HG03521 (cell line): ENCODE measurements at regions not wholly inside any gene's neighbourhood (a gene's known extent, or its start where the extent isn't known, plus 50 kb on each side); places are given as distances from the start of the nearest gene placed in this dataset.
A peak's percentile ranks its signal among the peaks of the same experiment; 100 is the strongest.
"Not testable (repeated sequence)": the region's sequence is repeated elsewhere in the genome, so short reads cannot be mapped to it uniquely, and the experiment has no call there.

Source experiments
- ATAC-seq: cut with Tn5 transposase; IDR thresholded peaks from one replicate; pipeline ENCODE4 v1.9.1; 2021; ENCODE audit warnings: mild to moderate bottlenecking, moderate library complexity; ENCODE audit not compliant: unreplicated experiment

- ATAC-seq: no peak
These were observed 382.0 kb downstream of the LNPK start for GRCh38 chr2:175620106-175620505.

DNA sequence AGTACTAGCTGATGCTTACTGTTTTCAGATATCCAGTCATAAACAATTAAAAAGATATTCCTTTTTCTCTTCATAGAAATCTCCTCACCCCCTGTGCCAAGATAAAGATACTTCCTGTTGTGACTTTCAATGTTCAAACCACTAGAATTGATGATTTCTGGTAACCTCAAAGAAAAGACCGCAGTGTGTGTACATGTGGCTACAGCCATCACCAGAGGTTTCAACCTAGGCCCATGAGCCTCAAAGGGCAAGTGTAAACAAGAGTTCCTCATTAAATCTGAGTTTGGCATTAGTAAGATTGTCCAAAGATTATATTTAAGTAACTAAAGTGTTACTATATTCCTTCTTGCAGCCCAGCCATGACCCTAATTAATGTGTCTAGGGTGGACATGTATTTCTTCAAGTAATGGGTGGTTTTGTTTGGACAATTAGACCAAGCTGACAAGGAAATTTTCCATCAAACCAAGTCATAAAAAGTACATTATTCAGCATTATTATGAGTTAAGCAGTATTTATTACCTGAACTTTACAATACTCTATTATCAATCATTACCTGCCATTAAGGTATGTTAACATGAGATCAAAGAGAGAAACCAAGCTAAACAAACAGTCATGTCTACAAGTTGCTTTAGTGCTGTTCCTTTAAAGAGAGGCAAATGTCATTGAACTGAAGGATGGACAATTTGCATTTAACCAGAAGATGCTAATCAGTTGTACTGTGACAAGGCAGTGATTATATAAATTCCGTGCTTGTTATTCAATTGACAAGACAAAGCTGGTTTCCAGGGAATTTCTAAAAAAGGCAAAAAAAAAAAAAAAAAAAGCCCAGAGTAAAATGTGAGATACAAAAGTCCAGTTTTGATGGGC is 382.7 kb downstream of the LNPK start:
- no peak for ATAC-seq

DNA sequence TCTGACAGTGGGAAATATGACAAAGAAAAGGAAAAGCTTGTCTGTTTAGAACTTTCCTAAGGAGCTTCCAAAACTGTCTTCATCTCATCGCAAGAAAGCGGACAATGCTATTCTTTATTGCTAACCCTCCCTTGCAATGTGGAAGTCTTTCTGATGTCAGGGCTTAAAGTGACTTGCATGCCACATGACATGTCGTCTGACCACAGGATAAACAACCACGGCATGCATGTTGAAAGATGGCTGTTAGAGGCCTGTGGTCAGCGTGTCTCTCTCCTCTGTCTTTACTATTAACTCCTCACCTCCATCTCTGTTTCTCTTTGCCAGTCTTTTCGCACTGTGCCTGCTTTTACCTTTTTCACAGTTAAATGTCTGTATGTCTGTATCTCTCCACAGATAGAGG is 389.8 kb downstream of the LNPK start:
- ATAC-seq: no peak

DNA sequence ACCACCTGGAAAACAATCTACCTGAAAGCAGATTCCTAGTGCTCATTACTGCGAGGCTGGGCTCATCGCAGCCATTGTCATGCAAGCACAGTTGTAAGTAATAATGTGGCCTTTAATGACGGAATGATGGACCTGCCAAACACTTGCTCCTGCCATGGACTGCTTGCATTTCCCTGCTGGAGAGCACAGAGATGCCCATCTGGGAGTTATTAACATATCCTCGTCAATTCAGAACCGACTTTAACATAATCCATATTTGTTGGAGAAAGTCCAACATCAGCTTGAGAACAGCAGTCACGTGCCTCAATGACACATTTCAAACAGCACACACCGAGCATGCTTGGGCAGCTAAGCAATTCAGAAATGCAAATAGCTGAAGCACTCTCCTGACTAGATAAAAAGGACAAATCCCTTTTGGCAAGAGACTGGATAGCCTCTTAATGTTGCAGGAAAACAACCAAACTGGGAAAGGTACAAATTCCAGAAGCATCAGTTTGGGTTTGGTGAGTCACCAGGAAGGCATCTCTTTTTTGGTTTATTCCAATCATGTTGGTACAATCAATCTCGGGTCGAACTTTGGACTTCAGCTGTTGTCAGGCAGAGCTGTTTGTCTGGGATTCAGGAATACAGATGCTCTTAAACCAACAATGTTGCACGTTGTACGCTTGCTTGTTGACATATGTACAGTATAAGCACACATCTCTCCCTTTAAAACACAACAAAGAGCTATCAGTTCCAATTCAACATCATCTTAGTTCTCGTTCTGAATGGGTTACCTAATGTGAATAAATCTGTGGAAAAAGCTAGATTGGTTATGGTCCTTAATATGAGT is 395.8 kb downstream of the LNPK start:
- ATAC-seq: no peak

DNA sequence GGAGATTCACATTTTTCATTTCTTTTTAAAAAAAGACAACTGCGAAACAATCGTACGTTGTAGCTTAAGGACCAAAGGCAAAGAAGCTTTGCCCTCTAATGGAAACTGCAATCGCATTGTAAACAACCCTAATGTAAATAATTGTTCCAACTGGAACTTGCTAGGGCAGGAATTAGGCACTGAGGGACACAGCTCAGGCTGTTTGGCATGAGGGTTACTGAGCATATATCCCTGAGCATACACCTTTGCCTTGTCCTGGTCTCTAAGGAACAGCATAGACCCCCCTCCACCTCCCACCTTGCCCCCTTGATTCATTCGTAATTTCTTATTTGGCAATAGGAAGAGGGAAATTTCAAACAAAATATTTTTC is 396.4 kb downstream of the LNPK start:
- ATAC-seq: no peak

GRCh38 chr2:175601969-175602368 is 400.1 kb downstream of the LNPK start:
- ATAC-seq: no peak

DNA sequence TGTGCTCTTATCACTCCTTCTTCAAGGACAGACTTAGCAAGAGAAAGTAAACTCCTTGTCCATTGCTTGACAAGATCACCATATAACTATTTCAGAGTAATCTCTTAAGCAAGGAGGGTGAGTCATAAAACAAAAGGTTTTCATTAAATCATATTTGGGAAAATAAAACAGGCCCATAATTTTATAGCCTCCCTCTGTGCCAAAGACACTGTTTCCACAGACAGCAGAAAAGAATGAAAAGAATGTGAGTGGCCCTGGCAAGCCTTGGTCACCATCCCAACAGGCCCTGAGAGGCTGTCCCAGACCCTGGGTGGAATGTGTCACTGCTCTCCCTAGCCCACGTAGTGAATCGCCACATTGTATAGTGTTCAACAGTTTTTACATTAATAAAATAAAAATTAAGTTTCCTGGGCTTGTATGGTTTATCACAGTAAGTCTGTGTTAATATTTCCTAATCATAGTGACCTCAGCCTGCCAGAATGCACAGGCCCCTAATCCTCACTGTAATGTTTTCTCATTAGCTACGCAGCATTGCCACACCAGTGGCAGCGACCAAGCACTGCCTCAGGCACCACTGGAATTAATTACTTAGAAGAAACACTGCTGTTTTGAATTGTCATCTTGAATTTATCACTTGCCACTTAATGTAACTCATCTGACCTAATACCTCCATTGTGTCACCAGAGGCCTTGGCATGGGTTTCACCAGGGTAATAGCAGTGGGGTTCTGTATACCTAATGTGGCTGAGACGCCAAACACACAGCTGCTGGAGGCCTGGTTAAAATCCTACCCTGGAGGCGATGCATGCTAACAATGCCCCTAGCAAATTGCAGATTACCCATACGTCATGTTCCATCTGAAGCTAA is 401.9 kb downstream of the LNPK start:
- ATAC-seq: no peak

DNA sequence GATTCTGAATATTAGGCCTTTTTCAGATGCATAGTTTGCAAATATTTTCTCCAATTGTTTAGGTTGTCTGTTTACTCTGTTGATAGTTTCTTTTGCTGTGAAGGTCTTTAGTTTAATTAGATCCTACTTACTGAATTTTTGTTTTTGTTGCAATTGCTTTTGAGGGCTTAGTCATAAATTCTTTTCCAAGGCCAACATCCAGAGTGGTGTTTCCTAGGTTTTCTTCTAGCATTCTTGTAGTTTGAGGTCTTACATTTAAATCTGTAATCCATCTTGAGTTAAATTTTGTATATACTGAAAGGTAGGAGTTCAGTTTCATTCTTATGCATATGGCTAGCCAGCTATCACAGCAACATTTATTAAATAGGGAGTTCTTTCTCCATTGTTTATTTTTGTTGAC is 404.8 kb downstream of the LNPK start:
- no peak for ATAC-seq

DNA sequence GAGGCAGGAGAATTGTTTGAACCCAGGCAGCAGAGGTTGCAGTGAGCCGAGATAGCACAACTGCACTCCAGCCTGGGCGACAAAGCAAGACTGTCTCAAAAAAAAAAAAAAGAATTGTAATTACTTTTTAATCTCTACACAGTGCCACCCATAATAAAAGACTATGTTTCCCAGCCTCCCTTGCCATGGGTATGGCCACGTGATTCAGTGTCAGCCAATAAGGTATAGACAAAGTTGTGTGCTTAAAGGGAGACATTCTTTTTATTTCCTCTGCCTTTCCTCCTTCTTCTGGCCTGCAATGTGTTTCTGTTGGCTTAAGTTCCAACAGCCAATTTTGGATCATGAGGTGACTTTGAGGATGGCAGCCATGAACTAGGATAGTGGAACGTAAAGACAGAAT is 406.9 kb downstream of the LNPK start:
- no peak for ATAC-seq

DNA sequence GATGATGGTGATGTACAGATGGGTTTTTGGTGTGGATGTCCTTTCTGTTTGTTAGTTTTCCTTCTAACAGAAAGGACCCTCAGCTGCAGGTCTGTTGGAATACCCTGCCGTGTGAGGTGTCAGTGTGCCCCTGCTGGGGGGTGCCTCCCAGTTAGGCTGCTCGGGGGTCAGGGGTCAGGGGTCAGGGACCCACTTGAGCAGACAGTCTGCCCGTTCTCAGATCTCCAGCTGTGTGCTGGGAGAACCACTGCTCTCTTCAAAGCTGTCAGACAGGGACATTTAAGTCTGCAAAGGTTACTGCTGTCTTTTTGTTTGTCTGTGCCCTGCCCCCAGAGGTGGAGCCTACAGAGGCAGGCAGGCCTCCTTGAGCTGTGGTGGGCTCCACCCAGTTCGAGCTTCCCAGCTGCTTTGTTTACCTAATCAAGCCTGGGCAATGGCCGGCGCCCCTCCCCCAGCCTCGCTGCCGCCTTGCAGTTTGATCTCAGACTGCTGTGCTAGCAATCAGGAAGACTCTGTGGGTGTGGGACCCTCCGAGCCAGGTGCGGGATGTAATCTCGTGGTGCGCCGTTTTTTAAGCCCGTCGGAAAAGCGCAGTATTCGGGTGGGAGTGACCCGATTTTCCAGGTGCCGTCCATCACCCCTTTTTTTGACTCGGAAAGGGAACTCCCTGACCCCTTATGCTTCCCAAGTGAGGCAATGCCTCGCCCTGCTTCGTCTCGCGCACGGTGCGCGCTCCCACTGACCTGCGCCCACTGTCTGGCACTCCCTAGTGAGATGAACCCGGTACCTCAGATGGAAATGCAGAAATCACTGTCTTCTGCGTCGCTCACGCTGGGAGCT is 408.2 kb downstream of the LNPK start:
- ATAC-seq: not testable (repeated sequence)

DNA sequence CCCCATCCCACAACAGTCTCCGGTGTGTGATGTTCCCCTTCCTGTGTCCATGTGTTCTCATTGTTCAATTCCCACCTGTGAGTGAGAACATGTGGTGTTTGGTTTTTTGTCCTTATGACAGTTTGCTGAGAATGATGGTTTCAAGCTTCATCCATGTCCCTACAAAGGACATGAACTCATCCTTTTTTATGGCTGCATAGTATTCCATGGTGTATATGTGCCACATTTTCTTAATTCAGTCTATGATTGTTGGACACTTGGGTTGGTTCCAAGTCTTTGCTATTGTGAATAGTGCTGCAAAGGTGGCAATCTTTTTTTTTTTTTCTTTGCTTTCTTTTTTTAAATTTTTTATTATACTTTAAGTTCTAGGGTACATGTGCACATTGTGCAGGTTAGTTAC is 406.7 kb upstream of the ATP5MC3 start:
- ATAC-seq: not testable (repeated sequence)

GRCh38 chr2:175585496-175585895 is 404.0 kb upstream of the ATP5MC3 start:
- ATAC-seq: no peak

GRCh38 chr2:175580652-175581051 is 399.1 kb upstream of the ATP5MC3 start:
- ATAC-seq: no peak

- no peak for ATAC-seq
These were observed 398.1 kb upstream of the ATP5MC3 start for GRCh38 chr2:175579646-175580045.

- ATAC-seq: no peak
These were observed 396.0 kb upstream of the ATP5MC3 start for GRCh38 chr2:175577368-175577970.

- no peak for ATAC-seq
These were observed 395.4 kb upstream of the ATP5MC3 start for GRCh38 chr2:175576875-175577274.

GRCh38 chr2:175576270-175576669 is 394.8 kb upstream of the ATP5MC3 start:
- no peak for ATAC-seq

DNA sequence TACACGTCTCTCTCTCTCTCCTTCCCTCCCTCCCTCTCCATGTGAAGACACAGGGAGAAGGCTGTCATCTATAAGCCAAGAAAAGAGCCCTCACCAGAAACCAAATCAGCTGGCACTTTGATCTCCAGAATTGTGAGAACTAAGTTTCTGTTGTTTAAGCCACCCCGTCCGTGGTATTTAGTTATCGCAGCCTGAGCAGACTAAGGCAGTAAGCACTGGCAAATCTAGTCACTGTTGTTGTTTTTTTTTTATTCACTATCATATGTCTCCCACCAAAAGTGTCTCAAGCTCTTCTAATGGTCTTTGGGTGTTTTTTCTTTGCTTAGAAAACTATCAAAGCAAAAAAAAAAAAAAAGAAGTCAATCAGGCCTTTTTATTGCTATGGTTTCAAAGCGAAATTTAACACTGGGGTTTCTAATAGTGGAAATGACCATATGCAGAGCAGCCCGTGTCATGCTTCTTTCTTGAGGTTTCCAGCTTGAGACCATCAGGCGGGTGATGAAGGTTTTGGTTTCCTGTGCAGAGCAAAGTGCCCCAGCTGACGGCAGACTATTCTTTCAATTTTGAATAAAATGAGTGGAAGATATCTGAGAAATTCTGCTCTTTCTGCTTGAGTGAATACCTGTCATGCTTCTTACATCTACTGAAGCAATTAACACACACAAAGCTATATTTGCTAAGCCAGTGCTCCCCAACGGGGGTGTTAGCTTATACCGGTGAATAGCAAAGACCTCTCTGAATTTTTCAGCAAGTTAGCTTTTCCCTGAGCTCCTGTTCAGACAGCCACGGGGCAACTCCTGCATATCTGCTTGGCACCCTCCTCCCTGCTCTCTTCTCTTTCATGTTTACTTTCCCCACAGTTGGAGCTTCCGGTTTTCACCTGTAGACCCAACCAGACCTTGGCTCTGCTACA is 394.1 kb upstream of the ATP5MC3 start:
- peak; percentile 99 for ATAC-seq

GRCh38 chr2:175574069-175574468 is 392.6 kb upstream of the ATP5MC3 start:
- no peak for ATAC-seq
